Prostate gland (tissue), 2 donors: ENCODE measurements at regions not wholly inside any gene's neighbourhood (a gene's known extent, or its start where the extent isn't known, plus 50 kb on each side); places are given as distances from the start of the nearest gene placed in this dataset.
"Not testable (repeated sequence)": the region's sequence is repeated elsewhere in the genome, so short reads cannot be mapped to it uniquely, and the experiment has no call there.

Experiments used
- DNase-seq: peaks from one replicate; pipeline ENCODE4 v3.0.0-alpha.2; 2019; ENCODE audit warnings: low spot score
- H3K27ac ChIP-seq, 2 donors: fragments of 200-600 bp; sonication (generic); 2 replicates each; pipeline ENCODE4 v1.5.1; 2017 to 2019
- H3K27me3 ChIP-seq: fragments of 200-600 bp; sonication (generic); replicated peaks from 2 replicates; pipeline ENCODE4 v1.5.1; 2019; ENCODE audit not compliant: insufficient read depth
- H3K36me3 ChIP-seq, 2 donors: fragments of 200-600 bp; sonication (generic); 1 replicate in 1 of 2; 2 replicates in 1 of 2; pipeline versions ENCODE4 v1.5.1 to v1.8.1; 2017 to 2019
- H3K4me1 ChIP-seq: fragments of 200-600 bp; sonication (generic); replicated peaks from 2 replicates; pipeline ENCODE4 v1.5.1; 2019
- H3K4me3 ChIP-seq, 2 donors: fragments of 200-600 bp; sonication (generic); 2 replicates each; pipeline ENCODE4 v1.5.1; 2017 to 2019
- H3K9me3 ChIP-seq: fragments of 200-600 bp; sonication (generic); 2 replicates; pipeline ENCODE4 v1.5.1; 2017
- CTCF ChIP-seq, 4 experiments: fragments of 200-600 bp in 2 of 4; fragments of 450-650 bp in 2 of 4; sonication (generic) in 2 of 4; IDR thresholded peaks; 1 replicate in 3 of 4; 2 replicates in 1 of 4; pipeline ENCODE4 v1.5.1; 2016 to 2019; ENCODE audit warnings: antibody characterized with exemption in 4 of 4, mild to moderate bottlenecking in 2 of 4, moderate library complexity in 2 of 4
- POLR2A ChIP-seq: fragments of 450-650 bp; IDR thresholded peaks from one replicate; pipeline ENCODE4 v1.6.1; 2016; ENCODE audit warnings: antibody characterized with exemption, mild to moderate bottlenecking
- POLR2AphosphoS5 ChIP-seq: sonication (generic); formaldehyde crosslinking; IDR thresholded peaks from one replicate; pipeline ENCODE4 v1.6.1; 2017; ENCODE audit warnings: antibody characterized with exemption
- WGBS: methylation state at CpG from one replicate; pipeline ENCODE4 v1.1.5; 2018; 5-methylcytosine and 5-hydroxymethylcytosine counted together
- intact Hi-C: fragments of 100-400 bp; cut with DNase I; formaldehyde crosslinking; loops from one replicate; pipeline ENCODE4 v1.14.2; 2022

GRCh38 chr1:173365341-173365740, 111.8 kb upstream of the PRDX6 start:
- TF ChIP-seq CTCF (IDR thresholded peaks at IDR 0.05) (no peak), POLR2A (no peak), POLR2AphosphoS5 (no peak)
- no peaks in the 10 kb centered on the region for H3K36me3 ChIP-seq
- no peak for DNase-seq
- intact Hi-C loops, result no loop called here
- WGBS, result 81% methylated on average over 1 of the region's 1 CpG
- H3K27ac ChIP-seq, result no peak overlapping the region
- no peak overlapping the region for H3K4me3 ChIP-seq
- no peaks in the 10 kb centered on the region for H3K4me1 ChIP-seq
- no peaks in the 10 kb centered on the region for H3K27me3 ChIP-seq
- no peaks in the 10 kb centered on the region for H3K9me3 ChIP-seq

GRCh38 chr1:173367136-173367535, 110.0 kb upstream of the PRDX6 start:
- no peaks in the 10 kb centered on the region for H3K36me3 ChIP-seq

GRCh38 chr1:173370586-173370985, 106.5 kb upstream of the PRDX6 start:
- H3K27ac ChIP-seq, H3K36me3 ChIP-seq, intact Hi-C loops, DNase-seq, H3K9me3 ChIP-seq, H3K4me3 ChIP-seq, H3K4me1 ChIP-seq, H3K27me3 ChIP-seq: not testable (repeated sequence)
- 79% methylated on average over 3 of the region's 3 CpGs for WGBS

More at GRCh38 chr1:173367136-173367535, 110.0 kb upstream of the PRDX6 start:
- no peaks in the 10 kb centered on the region for H3K4me1 ChIP-seq
- WGBS, result 81% methylated on average over 6 of the region's 6 CpGs
- no peaks in the 10 kb centered on the region for H3K9me3 ChIP-seq
- intact Hi-C loops, result no loop called here
- no peaks in the 10 kb centered on the region for H3K27me3 ChIP-seq
- TF ChIP-seq POLR2A (no peak), POLR2AphosphoS5 (no peak), CTCF (IDR thresholded peaks at IDR 0.05) (no peak)
- no peak for DNase-seq
- H3K27ac ChIP-seq, result no peak overlapping the region
- no peak overlapping the region for H3K4me3 ChIP-seq

- WGBS, result 94% methylated on average over 1 of the region's 1 CpG
- H3K36me3 ChIP-seq, H3K9me3 ChIP-seq, H3K27me3 ChIP-seq, H3K4me3 ChIP-seq, intact Hi-C loops, DNase-seq, H3K27ac ChIP-seq, H3K4me1 ChIP-seq: not testable (repeated sequence)
Observed at GRCh38 chr1:173376065-173376464, 101.1 kb upstream of the PRDX6 start.

GRCh38 chr1:173377266-173377665, 99.9 kb upstream of the PRDX6 start:
- Histone ChIP-seq H3K9me3 (no peaks in the 10 kb centered on the region), H3K27me3 (no peaks in the 10 kb centered on the region), H3K36me3 (no peaks in the 10 kb centered on the region), H3K4me1 (no peaks in the 10 kb centered on the region), H3K4me3 (no peak overlapping the region), H3K27ac (no peak overlapping the region)
- intact Hi-C loops, result no loop called here
- TF ChIP-seq POLR2A, result no peak
- TF ChIP-seq POLR2AphosphoS5, result no peak
- TF ChIP-seq CTCF (IDR thresholded peaks at IDR 0.05), result no peak
- no peak for DNase-seq
- 93% methylated on average over 13 of the region's 13 CpGs for WGBS

- H3K9me3 ChIP-seq, result no peaks in the 10 kb centered on the region
- H3K27ac ChIP-seq, result no peak overlapping the region
- whole genome bisulfite sequencing, result 97% methylated on average over 1 of the region's 1 CpG
- no peak for TF ChIP-seq POLR2A
- TF ChIP-seq CTCF (IDR thresholded peaks at IDR 0.05), result no peak
- H3K4me1 ChIP-seq, result no peaks in the 10 kb centered on the region
- H3K27me3 ChIP-seq, result no peaks in the 10 kb centered on the region
- intact Hi-C loops, result no loop called here
- no peak for DNase-seq
- H3K4me3 ChIP-seq, result no peak overlapping the region
- no peaks in the 10 kb centered on the region for H3K36me3 ChIP-seq
Observed at GRCh38 chr1:173383351-173383750, 93.8 kb upstream of the PRDX6 start.
